ENCODE measurements at regions not wholly inside any gene's neighbourhood (a gene's known extent, or its start where the extent isn't known, plus 50 kb on each side); places are given as distances from the start of the nearest gene placed in this dataset.
A peak's percentile ranks its signal among the peaks of the same experiment; 100 is the strongest.

DNA sequence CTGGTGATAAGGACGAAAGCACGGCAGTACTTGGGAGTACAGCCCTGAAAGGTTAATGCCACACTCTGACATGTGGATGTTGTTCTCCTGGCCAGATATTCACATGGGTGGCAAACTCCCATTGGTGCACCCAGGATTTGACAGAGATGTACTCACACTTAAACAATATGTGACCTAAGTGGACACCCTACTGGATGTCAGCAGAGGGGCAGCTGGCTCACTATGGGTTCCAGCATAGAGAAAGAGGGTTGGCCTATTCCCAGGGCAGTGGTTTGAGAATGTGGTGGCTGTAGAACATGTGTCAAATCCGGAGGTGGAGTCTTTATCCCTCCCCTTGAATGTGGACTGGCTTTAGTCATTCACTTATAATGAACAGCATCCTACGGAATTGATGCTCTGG is 333.2 kb downstream of the DHX35 start:
- Histone ChIP-seq H3K23me2 (ENCODE audit: low read depth, low read length) (no peaks in the 10 kb centered on the region), H2BK12ac (ENCODE audit: low read depth, low read length) (0 out of 2 replicates have a peak overlapping the region, but pooled peaks have one; percentile 68), H3K4me2 (ENCODE audit: insufficient read depth in 1 of 2, low read depth in 2 of 2, low read length in 2 of 2) (no peak overlapping the region), H2AK5ac (ENCODE audit: low read depth, low read length) (no peak overlapping the region), H3K23ac (ENCODE audit: insufficient read length) (no peak overlapping the region), H3K18ac (ENCODE audit: extremely low read depth, low read length) (no peak overlapping the region), H3K27ac (ENCODE audit: low read depth, low read length) (no peak overlapping the region), H3K27me3 (replicated peaks in 1 of 4; ENCODE audit: control insufficient read depth in 3 of 4, extremely low read depth in 1 of 4, insufficient read depth in 3 of 4, low read length in 3 of 4) (no peaks in the 10 kb centered on the region), H2BK15ac (ENCODE audit: low read length) (no peak overlapping the region), H3K36me3 (ENCODE audit: control insufficient read depth in 2 of 4, insufficient read depth in 4 of 4, low read length in 3 of 4) (no peaks in the 10 kb centered on the region), H3K9me3 (ENCODE audit: insufficient read depth in 2 of 2, low read depth in 1 of 2, low read length in 1 of 2) (0 out of 4 replicates have a peak, but pooled peaks cover 2% of the 10 kb centered on the region in 2 experiments), H3K79me2 (ENCODE audit: control insufficient read depth in 1 of 2, insufficient read depth in 2 of 2, low read length in 2 of 2) (no peaks in the 10 kb centered on the region), H4K5ac (ENCODE audit: insufficient read length, low read depth, low read length) (no peak overlapping the region), H3K4ac (replicated peaks; ENCODE audit: insufficient read length, low read depth, low read length) (no peak overlapping the region), H3K56ac (replicated peaks; ENCODE audit: insufficient read length, low read depth, low read length) (no peak overlapping the region), H3K9ac (replicated peaks in 1 of 4; ENCODE audit: extremely low read depth in 1 of 4, low read depth in 3 of 4, low read length in 3 of 4) (no peak overlapping the region), H3K14ac (ENCODE audit: insufficient read length) (no peak overlapping the region), H3K4me1 (replicated peaks in 1 of 4; ENCODE audit: control insufficient read depth in 3 of 4, insufficient read depth in 4 of 4, low read length in 3 of 4) (peaks cover 0 to 7% (median 3%) of the 10 kb centered on the region in 4 experiments; a peak in 3 of 7 replicates), H4K8ac (ENCODE audit: extremely low read depth, insufficient read depth, low read length) (no peak overlapping the region), H2AFZ (ENCODE audit: low read length) (no peak overlapping the region), H4K91ac (replicated peaks; ENCODE audit: insufficient read length, low read length) (no peak overlapping the region), H4K20me1 (replicated peaks in 1 of 2; ENCODE audit: control insufficient read depth in 1 of 2, insufficient read depth in 2 of 2, low read length in 2 of 2) (no peaks in the 10 kb centered on the region), H2BK120ac (replicated peaks; ENCODE audit: low read depth, low read length) (no peak overlapping the region), H2BK5ac (ENCODE audit: low read depth, low read length) (peak overlapping the region; percentile 18; the same call in 1 of the 2 replicates), H2BK20ac (ENCODE audit: low read length) (0 out of 2 replicates have a peak overlapping the region, but pooled peaks have one; percentile 23), H3K79me1 (ENCODE audit: low read depth, low read length) (no peaks in the 10 kb centered on the region), H3K4me3 (ENCODE audit: extremely low read depth in 1 of 4, insufficient read depth in 2 of 4, low read depth in 3 of 4, low read length in 4 of 4) (no peak overlapping the region)
- WGBS, 2 experiments (ENCODE audit: extremely low coverage in 1 of 2, insufficient coverage in 1 of 2, insufficient read length in 1 of 2, insufficient replicate concordance in 2 of 2, low coverage in 1 of 2, low lambda C conversion rate in 2 of 2, missing lambda C conversion rate in 1 of 2): 68% methylated on average over 4 of the region's 4 CpGs; no CpG with 5 or more reads in 1 of the 2 experiments
- TF ChIP-seq CEBPB (IDR thresholded peaks at IDR 0.05; ENCODE audit: low read depth, low read length): no peak
- CTCF ChIA-PET (ENCODE audit: partially characterized antibody): interaction anchor here (0.9 to 1.3 kb wide), 3 partner anchors 20 to 31 kb away, joined by 3 to 5 read pairs (median 3); no protein-coding TSS in a partner anchor
- FAIRE-seq (no peak), DNase-seq (ENCODE audit: low read depth in 1 of 2, low spot score in 2 of 2) (no peak)
- POLR2A ChIA-PET (ENCODE audit: partially characterized antibody): no interaction called here
